Keratinocyte (primary cell): ENCODE measurements at regions not wholly inside any gene's neighbourhood (a gene's known extent, or its start where the extent isn't known, plus 50 kb on each side); places are given as distances from the start of the nearest gene placed in this dataset.

Experiments used
- DNase-seq: peaks from one replicate; pipeline ENCODE4 v3.0.0-alpha.2; 2011; ENCODE audit warnings: low read depth, missing footprints, low spot score
- FAIRE-seq: peaks from 2 replicates; lab custom pipeline; 2011; peaks lifted over from hg19 to GRCh38; lab: Jason Lieb, UNC
- H2AFZ ChIP-seq: 2 replicates; pipeline ENCODE4 v1.6.0; 2012; ENCODE audit warnings: low read length, control low read depth, inconsistent platforms; ENCODE audit not compliant: control insufficient read depth
- H3K27ac ChIP-seq: 2 replicates; pipeline ENCODE4 v1.5.1; 2011; ENCODE audit warnings: low read length; ENCODE audit not compliant: control insufficient read depth, insufficient read depth
- H3K27me3 ChIP-seq: 3 replicates; pipeline ENCODE4 v1.6.0; 2011; ENCODE audit warnings: low read length; ENCODE audit not compliant: control insufficient read depth, insufficient read depth; ENCODE audit errors: extremely low read depth
- H3K36me3 ChIP-seq, 2 experiments: 2 replicates in 1 of 2; 3 replicates in 1 of 2; pipeline ENCODE4 v1.5.1; 2011; ENCODE audit warnings: low read length in 2 of 2, mild to moderate bottlenecking in 1 of 2; ENCODE audit not compliant: control insufficient read depth in 2 of 2, insufficient read depth in 2 of 2; ENCODE audit errors: extremely low read depth in 1 of 2
- H3K4me1 ChIP-seq: 3 replicates; pipeline ENCODE4 v1.5.1; 2011; ENCODE audit warnings: low read length; ENCODE audit not compliant: control insufficient read depth, insufficient read depth; ENCODE audit errors: extremely low read depth
- H3K4me2 ChIP-seq: 3 replicates; pipeline ENCODE4 v1.6.0; 2011; ENCODE audit warnings: low read depth, low read length; ENCODE audit not compliant: control insufficient read depth, insufficient read depth; ENCODE audit errors: extremely low read depth
- H3K4me3 ChIP-seq, 3 experiments: fragments of 200-600 bp in 1 of 3; sonication (generic) in 1 of 3; 2 replicates in 2 of 3; 3 replicates in 1 of 3; pipeline ENCODE4 v1.5.1; 2011 to 2016; ENCODE audit warnings: low read length in 3 of 3, mild to moderate bottlenecking in 3 of 3, control low read depth in 2 of 3, inconsistent platforms in 1 of 3, low read depth in 1 of 3, mixed read lengths in 1 of 3, mixed run types in 1 of 3, moderate library complexity in 1 of 3; ENCODE audit not compliant: control insufficient read depth in 2 of 3, insufficient read depth in 2 of 3; ENCODE audit errors: extremely low read depth in 1 of 3
- H3K79me2 ChIP-seq: 2 replicates; pipeline ENCODE4 v1.6.0; 2012; ENCODE audit warnings: low read length; ENCODE audit not compliant: control insufficient read depth, insufficient read depth
- H3K9ac ChIP-seq: 3 replicates; pipeline ENCODE4 v1.6.0; 2011; ENCODE audit warnings: low read length; ENCODE audit not compliant: control insufficient read depth, insufficient read depth; ENCODE audit errors: extremely low read depth
- H3K9me1 ChIP-seq: 3 replicates; pipeline ENCODE4 v1.6.0; 2011; ENCODE audit warnings: low read length; ENCODE audit not compliant: control insufficient read depth, insufficient read depth; ENCODE audit errors: extremely low read depth
- H3K9me3 ChIP-seq: 2 replicates; pipeline ENCODE4 v1.5.1; 2012; ENCODE audit warnings: low read depth, low read length; ENCODE audit not compliant: control insufficient read depth
- H4K20me1 ChIP-seq: 3 replicates; pipeline ENCODE4 v1.6.0; 2011; ENCODE audit warnings: low read length; ENCODE audit not compliant: control insufficient read depth, insufficient read depth; ENCODE audit errors: extremely low read depth
- EZH2 ChIP-seq: IDR thresholded peaks from one replicate; pipeline ENCODE4 v1.6.1; 2012; ENCODE audit warnings: inconsistent platforms, mild to moderate bottlenecking, low read length, moderate library complexity
- dilution Hi-C: fragments of 300-500 bp; cut with MboI; formaldehyde crosslinking; loops from one replicate; pipeline ENCODE4 v1.7.0; 2020; ENCODE audit warnings: low sequenced_read_pairs; ENCODE audit not compliant: extremely low pct_ligation_motif_present
- TF ChIP-seq, protein P1 (sequence below), 3 experiments: IDR thresholded peaks in 1 of 3; conservative IDR thresholded peaks in 1 of 3; optimal IDR thresholded peaks in 1 of 3; 2 replicates in 2 of 3; 3 replicates in 1 of 3; pipeline versions ENCODE3 to v1.5.1; 2011; ENCODE audit warnings: low read length in 3 of 3, mild to moderate bottlenecking in 3 of 3, moderate library complexity in 2 of 3, control low read depth in 1 of 3, inconsistent platforms in 1 of 3; ENCODE audit not compliant: insufficient read depth in 2 of 3; ENCODE audit errors: extremely low read depth in 1 of 3

DNA sequence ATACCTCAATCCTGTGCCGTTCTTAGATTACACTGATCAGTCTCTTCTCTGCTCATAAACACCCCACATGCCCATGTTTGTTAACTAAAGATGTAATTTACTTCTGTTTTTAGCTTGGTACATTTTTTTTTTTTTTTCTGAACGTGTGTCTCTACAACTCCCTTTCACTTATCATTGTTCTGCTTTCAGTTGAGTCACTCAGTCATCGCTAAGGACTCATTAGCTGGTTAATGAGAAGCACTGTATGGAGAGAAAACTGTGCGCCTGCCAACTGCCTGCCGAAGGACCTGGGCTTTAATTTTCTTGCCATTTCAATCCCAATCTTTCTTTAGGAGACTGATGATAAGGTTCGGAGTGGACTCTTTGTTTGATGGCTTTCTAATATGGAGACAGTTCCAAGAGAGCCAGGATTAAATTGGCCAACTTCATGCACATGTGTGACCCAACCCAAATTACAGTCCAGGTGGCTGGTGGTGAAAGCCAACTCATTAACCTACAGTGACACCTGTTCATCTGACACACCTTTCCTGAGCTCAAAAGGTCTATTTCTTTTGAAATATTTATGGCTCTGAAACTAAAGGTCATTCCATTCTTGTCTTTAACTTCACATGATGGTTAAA lies 334.1 kb downstream of the BCKDHB start:
- Histone ChIP-seq H3K27me3 (no peaks in the 10 kb centered on the region), H3K4me1 (peaks cover 31% of the 10 kb centered on the region), H3K36me3 (no peaks in the 10 kb centered on the region), H3K9ac (no peak overlapping the region), H3K4me2 (peak overlapping the region; percentile 4), H3K9me1 (no peaks in the 10 kb centered on the region), H3K27ac (peak overlapping the region; percentile 71), H2AFZ (peak overlapping the region; percentile 26), H3K79me2 (no peaks in the 10 kb centered on the region), H3K4me3 (no peak overlapping the region), H4K20me1 (no peaks in the 10 kb centered on the region), H3K9me3 (no peaks in the 10 kb centered on the region)
- DNase-seq = no peak
- dilution Hi-C loops = no loop called here
- peak; percentile 67 for FAIRE-seq
- TF ChIP-seq, protein P1, sequence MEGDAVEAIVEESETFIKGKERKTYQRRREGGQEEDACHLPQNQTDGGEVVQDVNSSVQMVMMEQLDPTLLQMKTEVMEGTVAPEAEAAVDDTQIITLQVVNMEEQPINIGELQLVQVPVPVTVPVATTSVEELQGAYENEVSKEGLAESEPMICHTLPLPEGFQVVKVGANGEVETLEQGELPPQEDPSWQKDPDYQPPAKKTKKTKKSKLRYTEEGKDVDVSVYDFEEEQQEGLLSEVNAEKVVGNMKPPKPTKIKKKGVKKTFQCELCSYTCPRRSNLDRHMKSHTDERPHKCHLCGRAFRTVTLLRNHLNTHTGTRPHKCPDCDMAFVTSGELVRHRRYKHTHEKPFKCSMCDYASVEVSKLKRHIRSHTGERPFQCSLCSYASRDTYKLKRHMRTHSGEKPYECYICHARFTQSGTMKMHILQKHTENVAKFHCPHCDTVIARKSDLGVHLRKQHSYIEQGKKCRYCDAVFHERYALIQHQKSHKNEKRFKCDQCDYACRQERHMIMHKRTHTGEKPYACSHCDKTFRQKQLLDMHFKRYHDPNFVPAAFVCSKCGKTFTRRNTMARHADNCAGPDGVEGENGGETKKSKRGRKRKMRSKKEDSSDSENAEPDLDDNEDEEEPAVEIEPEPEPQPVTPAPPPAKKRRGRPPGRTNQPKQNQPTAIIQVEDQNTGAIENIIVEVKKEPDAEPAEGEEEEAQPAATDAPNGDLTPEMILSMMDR (optimal IDR thresholded peaks at IDR 0.05 in 1 of 3, IDR thresholded peaks at IDR 0.05 in 1 of 3, conservative IDR thresholded peaks at IDR 0.05 in 1 of 3; ENCODE audit: extremely low read depth in 1 of 3, insufficient read depth in 2 of 3, low read length in 3 of 3) = no peak
- no peak for TF ChIP-seq EZH2

DNA sequence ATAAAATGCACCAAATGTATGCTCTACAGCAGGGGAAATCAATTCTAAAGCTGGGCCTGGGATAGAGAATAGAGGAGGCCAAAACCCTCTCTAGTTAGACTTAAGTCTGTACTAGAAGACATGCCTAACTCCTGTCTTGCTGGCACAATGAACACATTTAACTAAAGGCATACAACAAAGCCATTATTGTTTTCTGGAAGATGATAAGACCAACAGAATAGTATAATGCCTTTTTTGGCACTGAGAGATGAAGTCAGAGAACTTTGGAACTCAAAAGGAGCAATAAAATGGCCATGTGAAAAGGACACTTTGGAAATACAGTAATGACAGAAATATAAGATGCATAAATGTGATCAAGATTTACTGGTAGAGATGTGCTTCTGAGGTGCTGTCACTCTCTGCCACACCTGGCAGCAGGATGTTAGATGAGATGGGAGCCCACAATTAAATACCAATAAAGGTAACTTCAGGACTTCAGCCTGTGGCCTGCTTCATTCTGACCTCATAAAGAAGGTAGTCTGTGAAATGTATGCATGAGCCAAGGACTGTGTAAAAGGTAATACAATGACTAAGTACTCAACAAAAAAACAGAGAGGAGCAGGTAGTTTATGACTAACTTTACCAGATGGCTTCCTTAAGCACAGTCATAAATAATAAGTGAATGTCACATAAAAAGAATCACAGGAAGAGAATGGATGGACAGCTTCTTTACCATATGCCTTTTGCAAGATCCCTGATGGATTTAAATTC lies 333.4 kb downstream of the BCKDHB start:
- H3K9me1 ChIP-seq = no peaks in the 10 kb centered on the region
- H2AFZ ChIP-seq = peak overlapping the region; percentile 26
- DNase-seq = peak; percentile 81
- dilution Hi-C loops = no loop called here
- H3K36me3 ChIP-seq = no peaks in the 10 kb centered on the region
- H3K4me1 ChIP-seq = peaks cover 31% of the 10 kb centered on the region
- H3K4me3 ChIP-seq = no peak overlapping the region
- no peaks in the 10 kb centered on the region for H3K79me2 ChIP-seq
- no peaks in the 10 kb centered on the region for H3K9me3 ChIP-seq
- TF ChIP-seq EZH2 = no peak
- TF ChIP-seq, protein P1 (optimal IDR thresholded peaks at IDR 0.05 in 1 of 3, IDR thresholded peaks at IDR 0.05 in 1 of 3, conservative IDR thresholded peaks at IDR 0.05 in 1 of 3; ENCODE audit: extremely low read depth in 1 of 3, insufficient read depth in 2 of 3, low read length in 3 of 3) = no peak
- H3K9ac ChIP-seq = peak overlapping the region; percentile 11
- FAIRE-seq = peak; percentile 51
- H3K27me3 ChIP-seq = no peaks in the 10 kb centered on the region
- H3K27ac ChIP-seq = peak overlapping the region; percentile 71
- peak overlapping the region; percentile 4 for H3K4me2 ChIP-seq
- H4K20me1 ChIP-seq = no peaks in the 10 kb centered on the region
